ENCODE measurements at regions not wholly inside any gene's neighbourhood (a gene's known extent, or its start where the extent isn't known, plus 50 kb on each side); places are given as distances from the start of the nearest gene placed in this dataset.
A peak's percentile ranks its signal among the peaks of the same experiment; 100 is the strongest.

GRCh38 chrX:39750256-39750790 lies 347.4 kb downstream of the BCOR start:
- intact Hi-C loops (cut with DNase I) = no loop called here
- DNase-seq = no peak

DNA sequence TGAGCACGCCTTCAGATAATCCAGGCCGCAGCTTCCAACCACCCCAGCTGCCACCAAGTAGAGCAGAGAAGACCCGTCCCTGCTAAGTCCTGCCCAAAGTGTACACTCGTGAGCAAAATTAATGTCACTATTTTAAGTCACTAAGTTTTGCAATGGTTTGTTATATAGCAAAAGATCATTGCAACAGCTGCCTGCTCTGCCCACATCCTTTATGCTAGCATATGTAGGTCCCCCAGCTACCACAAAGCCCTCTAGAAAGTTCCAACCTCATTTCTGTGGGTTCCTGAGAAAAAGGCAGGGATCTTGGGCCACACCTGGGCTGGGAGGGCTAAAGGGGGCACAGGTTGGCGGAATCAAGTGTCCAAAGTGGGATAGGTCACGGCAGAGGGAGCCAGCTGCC lies 346.9 kb downstream of the BCOR start:
- intact Hi-C loops (cut with DNase I) = no loop called here
- no peak for DNase-seq

GRCh38 chrX:39752815-39753214 lies 344.9 kb downstream of the BCOR start:
- intact Hi-C loops (cut with DNase I) = no loop called here
- peak in 32 of 42 donors; percentile 25 to 78 (median 58) for DNase-seq

GRCh38 chrX:39753293-39753996 lies 344.3 kb downstream of the BCOR start:
- no peak for DNase-seq
- intact Hi-C loops (cut with DNase I) = no loop called here

DNA sequence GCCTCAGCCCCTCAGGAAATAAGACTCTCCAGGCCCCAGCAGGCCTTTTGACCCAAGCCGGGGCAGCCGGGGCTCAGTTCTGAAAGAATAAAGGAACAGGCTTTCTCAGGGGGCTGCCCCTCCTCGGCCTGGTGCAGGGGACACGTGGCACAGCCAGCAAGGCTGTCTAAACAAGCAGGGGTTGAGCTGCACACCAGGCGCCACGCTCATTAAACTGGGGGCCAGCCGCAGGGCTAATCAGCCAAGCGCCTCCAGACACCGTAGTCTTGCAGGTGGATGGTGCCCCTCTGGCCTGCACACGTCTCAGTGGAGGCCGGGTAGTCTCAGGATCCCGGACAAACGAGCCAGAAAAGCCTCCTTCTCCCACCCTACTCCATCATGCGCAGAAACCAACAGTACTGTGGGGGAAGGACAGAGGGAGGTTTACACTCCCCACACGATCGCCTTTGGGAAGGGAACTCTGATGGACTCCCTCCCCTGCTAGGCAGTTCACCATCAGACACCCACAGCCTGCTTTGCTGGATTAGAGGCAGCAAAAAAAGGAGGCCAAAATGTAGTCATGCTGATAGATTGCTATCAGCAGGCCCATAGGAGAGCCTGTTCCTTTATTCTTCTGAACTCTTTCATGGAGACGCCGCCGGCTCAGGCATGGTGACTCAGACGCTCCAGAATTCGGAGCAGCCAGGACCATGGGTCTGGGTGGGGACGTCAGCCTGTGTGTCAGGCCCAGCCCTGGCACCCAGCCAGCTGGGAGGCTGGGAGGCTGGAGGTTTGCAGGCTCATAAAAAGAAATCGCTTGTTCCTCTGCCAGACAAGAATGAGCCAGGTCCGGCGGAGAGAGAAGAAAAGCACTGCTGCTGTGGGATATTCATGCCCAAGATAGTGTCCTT lies 342.4 kb downstream of the BCOR start:
- intact Hi-C loops (cut with DNase I) = no loop called here
- peak in 27 of 42 donors; percentile 7 to 78 (median 44) for DNase-seq

- intact Hi-C loops (cut with DNase I) = no loop called here
- no peak for DNase-seq
These were observed 341.5 kb downstream of the BCOR start for GRCh38 chrX:39756086-39756883.

GRCh38 chrX:39757971-39758370 lies 339.8 kb downstream of the BCOR start:
- DNase-seq = no peak
- intact Hi-C loops (cut with DNase I) = no loop called here

DNA sequence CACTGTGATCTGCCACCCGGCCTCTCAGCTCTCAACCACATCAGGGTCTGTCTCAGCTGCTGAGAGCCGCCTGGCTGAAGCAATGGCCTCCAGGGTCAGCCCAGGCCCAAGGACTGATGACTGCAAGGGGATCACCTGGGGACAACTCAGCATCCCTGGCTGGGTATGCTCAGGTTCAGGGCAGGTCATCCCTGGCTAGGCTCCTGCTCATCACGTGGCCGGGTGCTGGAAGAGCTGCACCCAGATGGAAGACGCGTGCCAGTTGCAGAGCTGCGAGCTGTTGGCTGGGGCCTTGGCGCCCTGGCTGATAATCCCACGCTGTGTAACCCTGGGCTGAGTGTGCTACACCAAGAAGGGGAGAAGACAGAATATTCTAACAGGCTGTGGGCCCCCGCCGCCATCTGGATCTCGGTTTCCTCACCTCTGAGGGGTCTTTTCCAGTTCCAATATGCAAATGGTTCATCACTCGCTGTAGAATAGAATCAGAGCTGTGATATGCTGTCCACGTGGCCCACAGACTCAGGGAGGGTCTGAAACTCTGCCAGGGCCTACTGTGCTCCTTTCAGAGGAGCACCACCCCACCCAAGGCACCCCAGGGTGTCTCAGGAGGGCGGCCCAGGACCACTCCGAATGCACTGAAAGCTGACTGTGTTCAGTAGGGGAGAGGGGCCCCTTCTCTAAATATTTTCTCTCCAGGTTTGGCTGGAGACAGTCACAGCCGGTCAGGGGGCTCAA lies 338.8 kb downstream of the BCOR start:
- intact Hi-C loops (cut with DNase I) = no loop called here
- DNase-seq = peak in 1 of 42 donors; percentile 36

DNA sequence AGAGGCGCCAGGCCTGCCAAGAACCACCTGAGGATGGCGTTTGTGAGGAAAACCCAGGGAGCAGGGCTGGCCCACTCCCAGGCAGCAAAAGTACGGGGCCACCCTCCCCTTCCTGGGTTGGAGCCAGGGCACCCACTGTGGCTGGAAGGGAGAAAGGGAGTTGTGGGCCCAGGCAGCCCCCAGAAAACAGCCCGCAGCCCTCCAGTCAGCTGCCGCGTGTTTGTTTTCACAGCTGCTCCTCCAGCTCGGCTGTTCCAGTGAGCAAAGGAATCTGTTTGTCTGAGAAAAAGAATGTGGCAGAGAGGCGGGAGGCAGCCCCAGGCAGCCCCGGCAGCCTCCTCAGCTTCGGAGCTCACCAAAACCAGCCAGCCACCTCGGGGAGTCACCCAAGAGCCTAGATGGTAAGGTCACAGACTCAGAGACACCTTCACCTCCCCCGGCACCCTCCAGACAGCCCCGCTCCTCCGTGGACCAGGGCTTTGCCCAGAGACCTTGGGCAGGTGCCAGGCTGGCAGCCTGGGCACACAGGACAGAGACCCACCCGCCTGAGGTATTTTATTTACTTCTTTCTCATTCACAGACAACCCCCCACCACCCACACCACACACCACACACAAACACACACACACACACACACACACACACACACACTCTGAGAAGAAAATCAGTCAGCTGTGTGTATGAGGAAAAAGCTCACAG lies 338.1 kb downstream of the BCOR start:
- intact Hi-C loops (cut with DNase I) = no loop called here

GRCh38 chrX:39760930-39761329 lies 336.8 kb downstream of the BCOR start:
- intact Hi-C loops (cut with DNase I) = no loop called here
- peak in 13 of 42 donors; percentile 6 to 64 (median 37) for DNase-seq

More for the DNA sequence above, 338.1 kb downstream of the BCOR start:
- DNase-seq = peak in 15 of 42 donors; percentile 9 to 55 (median 27)

- intact Hi-C loops (cut with DNase I) = no loop called here
- DNase-seq = no peak
These were observed 335.4 kb downstream of the BCOR start for GRCh38 chrX:39762266-39762841.

DNA sequence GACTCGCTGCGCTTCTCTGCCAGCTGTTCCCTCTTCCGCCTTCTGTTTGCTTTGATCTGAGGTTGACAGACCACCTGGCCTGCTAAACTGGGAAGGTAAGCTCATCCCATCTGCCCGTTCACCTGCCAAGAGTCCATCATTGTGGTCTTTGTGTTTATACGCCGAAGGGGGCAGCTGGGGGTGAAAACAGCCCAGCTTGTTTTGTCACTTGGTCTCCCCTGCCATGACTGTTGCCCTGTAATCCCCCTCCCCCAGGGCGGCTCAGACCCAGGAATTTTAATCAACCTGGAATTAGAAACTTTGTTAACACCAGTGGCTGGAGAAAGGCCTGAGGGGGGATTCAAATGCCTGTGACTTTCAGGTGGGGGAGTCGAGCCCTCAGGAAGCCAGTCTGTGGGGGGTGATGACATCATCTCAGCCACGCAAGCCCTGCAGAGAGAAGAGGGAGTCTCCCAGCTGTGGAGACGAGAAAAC lies 333.3 kb downstream of the BCOR start:
- intact Hi-C loops (cut with DNase I) = no loop called here
- no peak for DNase-seq

- intact Hi-C loops (cut with DNase I) = no loop called here
- DNase-seq = no peak
These were observed 332.4 kb downstream of the BCOR start for GRCh38 chrX:39765327-39765726.

- intact Hi-C loops (cut with DNase I) = no loop called here
These were observed 331.6 kb downstream of the BCOR start for GRCh38 chrX:39766085-39766726.

GRCh38 chrX:39766855-39767254 lies 330.9 kb downstream of the BCOR start:
- intact Hi-C loops (cut with DNase I) = no loop called here
- DNase-seq = peak in 22 of 42 donors; percentile 4 to 72 (median 25)

More at GRCh38 chrX:39766085-39766726, 331.6 kb downstream of the BCOR start:
- no peak for DNase-seq

GRCh38 chrX:39767446-39767845 lies 330.3 kb downstream of the BCOR start:
- no peak for DNase-seq
- intact Hi-C loops (cut with DNase I) = no loop called here

DNA sequence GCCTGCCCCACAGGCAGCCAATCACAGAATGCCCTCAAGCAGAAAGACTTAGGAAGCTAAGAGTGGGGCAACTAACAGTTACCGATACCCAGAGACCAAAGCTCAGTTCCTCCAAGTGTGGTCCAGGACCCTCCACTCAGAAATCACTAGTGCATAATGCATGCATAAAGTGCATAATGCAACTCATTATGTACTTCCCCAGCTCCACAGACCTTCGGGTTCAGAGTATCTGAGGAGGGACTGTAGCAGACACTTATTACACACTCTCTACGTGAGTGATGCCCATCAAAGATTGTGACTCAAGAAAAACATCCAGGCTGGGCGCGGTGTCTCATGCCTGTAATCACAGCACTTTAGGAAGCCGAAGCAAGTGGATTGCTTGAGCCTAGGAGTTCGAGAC lies 328.0 kb downstream of the BCOR start:
- intact Hi-C loops (cut with DNase I) = no loop called here
- no peak for DNase-seq

Measured in head of caudate nucleus (tissue), 42 donors.